ENCODE measurements at regions not wholly inside any gene's neighbourhood (a gene's known extent, or its start where the extent isn't known, plus 50 kb on each side); places are given as distances from the start of the nearest gene placed in this dataset.

DNA sequence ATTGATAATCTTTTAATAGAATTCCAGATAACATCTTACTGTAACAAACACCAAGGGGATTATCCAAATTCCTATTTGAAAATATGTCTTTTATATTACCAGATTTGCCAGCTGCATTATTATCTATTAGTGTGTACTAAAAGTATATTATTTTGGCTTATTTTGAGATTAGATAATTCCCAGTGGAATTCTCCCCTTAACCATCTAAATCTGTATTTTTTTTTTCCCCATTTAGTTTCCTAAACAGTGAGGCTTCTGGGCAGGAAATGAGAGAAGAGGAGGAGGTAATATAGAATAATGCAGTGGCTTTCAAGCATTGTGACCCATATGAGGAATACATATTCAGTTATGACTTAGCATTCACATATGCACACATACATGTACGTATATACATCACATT is 53.5 kb upstream of the ABL1 start (continued):
- TF ChIP-seq, protein P1, sequence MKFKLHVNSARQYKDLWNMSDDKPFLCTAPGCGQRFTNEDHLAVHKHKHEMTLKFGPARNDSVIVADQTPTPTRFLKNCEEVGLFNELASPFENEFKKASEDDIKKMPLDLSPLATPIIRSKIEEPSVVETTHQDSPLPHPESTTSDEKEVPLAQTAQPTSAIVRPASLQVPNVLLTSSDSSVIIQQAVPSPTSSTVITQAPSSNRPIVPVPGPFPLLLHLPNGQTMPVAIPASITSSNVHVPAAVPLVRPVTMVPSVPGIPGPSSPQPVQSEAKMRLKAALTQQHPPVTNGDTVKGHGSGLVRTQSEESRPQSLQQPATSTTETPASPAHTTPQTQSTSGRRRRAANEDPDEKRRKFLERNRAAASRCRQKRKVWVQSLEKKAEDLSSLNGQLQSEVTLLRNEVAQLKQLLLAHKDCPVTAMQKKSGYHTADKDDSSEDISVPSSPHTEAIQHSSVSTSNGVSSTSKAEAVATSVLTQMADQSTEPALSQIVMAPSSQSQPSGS (IDR thresholded peaks at IDR 0.05; ENCODE audit: low read length): no peak
- TF ChIP-seq SUPT20H (IDR thresholded peaks at IDR 0.05; ENCODE audit: borderline replicate concordance, control insufficient read depth, low read depth, low read length): no peak

DNA sequence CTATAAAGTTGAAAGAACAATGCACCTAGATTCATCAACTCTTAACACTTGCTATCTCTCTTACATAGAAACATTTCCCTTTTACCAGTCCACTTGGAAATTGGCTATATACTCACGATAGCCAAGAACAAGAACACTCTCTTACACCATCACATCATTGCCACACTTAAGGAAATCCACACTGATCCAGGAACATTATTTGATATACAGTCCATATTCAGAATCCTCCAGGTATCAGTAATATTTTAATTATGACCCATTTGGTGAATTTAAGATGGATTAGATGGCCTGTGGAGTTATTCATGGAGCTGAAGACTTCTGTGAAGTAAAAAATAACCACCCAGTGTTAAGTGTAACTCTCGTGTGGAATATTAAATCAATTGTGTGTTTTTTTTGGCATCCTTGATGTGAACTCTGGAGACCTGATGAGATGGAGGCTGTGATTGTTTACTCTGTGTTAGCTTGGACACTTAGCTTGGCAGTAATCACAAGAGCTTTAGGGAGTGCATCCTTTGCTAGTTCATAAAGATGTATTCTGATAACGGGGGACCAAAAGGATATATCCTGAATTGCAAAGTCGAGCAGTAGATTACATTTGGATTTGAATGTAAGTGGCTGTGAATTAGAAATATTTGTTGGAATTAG is 52.0 kb upstream of the ABL1 start:
- no TSS peak for BruUV-seq (replicated peaks)
- POLR2A ChIA-PET: no interaction called here
- H3K4me2 ChIP-seq (ENCODE audit: control insufficient read depth, insufficient read depth): no peak overlapping the region
- SMC1A ChIA-PET (ENCODE audit: uncharacterized antibody, unreplicated experiment): no interaction called here
- H3K27ac ChIP-seq (ENCODE audit: control insufficient read depth, insufficient read depth): no peak overlapping the region
- H4K20me1 ChIP-seq (ENCODE audit: control insufficient read depth, insufficient read depth): no peaks in the 10 kb centered on the region; the same call in 1 of the 2 replicates
- no peaks in the 10 kb centered on the region for H3K4me1 ChIP-seq (ENCODE audit: control insufficient read depth, insufficient read depth, low read length)
- no peak for ATAC-seq
- no peak for DNase-seq (ENCODE audit: low read depth, low spot score)
- intact Hi-C loops (cut with micrococcal nuclease; ENCODE audit: unreplicated experiment): no loop called here
- CTCF ChIA-PET: interaction anchor here (0.8 kb wide), 1 partner anchor 8 kb away, joined by 3 read pairs; no protein-coding TSS in a partner anchor
- no peaks in the 10 kb centered on the region for H3K79me2 ChIP-seq (ENCODE audit: control insufficient read depth, insufficient read depth, low read length)
- H3K4me3 ChIP-seq: no peak overlapping the region
- H3K27me3 ChIP-seq (replicated peaks in 1 of 2; ENCODE audit: control insufficient read depth in 2 of 2, insufficient read depth in 2 of 2, low read length in 1 of 2): no peaks in the 10 kb centered on the region
- RAD21 ChIA-PET (ENCODE audit: unreplicated experiment): no interaction called here
- TF ChIP-seq SMAD5 (IDR thresholded peaks at IDR 0.05; ENCODE audit: low read depth): no peak
- no peak for TF ChIP-seq TCF3 (IDR thresholded peaks at IDR 0.05; ENCODE audit: borderline replicate concordance, insufficient read depth, low read depth, low read length)
- TF ChIP-seq, protein P2, sequence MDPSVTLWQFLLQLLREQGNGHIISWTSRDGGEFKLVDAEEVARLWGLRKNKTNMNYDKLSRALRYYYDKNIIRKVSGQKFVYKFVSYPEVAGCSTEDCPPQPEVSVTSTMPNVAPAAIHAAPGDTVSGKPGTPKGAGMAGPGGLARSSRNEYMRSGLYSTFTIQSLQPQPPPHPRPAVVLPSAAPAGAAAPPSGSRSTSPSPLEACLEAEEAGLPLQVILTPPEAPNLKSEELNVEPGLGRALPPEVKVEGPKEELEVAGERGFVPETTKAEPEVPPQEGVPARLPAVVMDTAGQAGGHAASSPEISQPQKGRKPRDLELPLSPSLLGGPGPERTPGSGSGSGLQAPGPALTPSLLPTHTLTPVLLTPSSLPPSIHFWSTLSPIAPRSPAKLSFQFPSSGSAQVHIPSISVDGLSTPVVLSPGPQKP (IDR thresholded peaks at IDR 0.05; ENCODE audit: low read depth, low read length): no peak
- in situ Hi-C loops (cut with MboI): no loop called here
- no peaks in the 10 kb centered on the region for H3K36me3 ChIP-seq (ENCODE audit: control insufficient read depth in 2 of 2, insufficient read depth in 2 of 2, low read length in 1 of 2)
- no peak overlapping the region for H3K9ac ChIP-seq (ENCODE audit: control insufficient read depth, insufficient read depth, low read length)
- no peak overlapping the region for H2AFZ ChIP-seq (ENCODE audit: control insufficient read depth, low read depth, low read length)
- FAIRE-seq: no peak
- WGBS (ENCODE audit: insufficient coverage, insufficient replicate concordance, low lambda C conversion rate, missing lambda C conversion rate): 82% methylated on average over 4 of the region's 4 CpGs
- H3K9me3 ChIP-seq (replicated peaks; ENCODE audit: control insufficient read depth, insufficient read depth, low read length): no peaks in the 10 kb centered on the region

Measured in GM12878 (cell line).